ENCODE measurements at regions not wholly inside any gene's neighbourhood (a gene's known extent, or its start where the extent isn't known, plus 50 kb on each side); places are given as distances from the start of the nearest gene placed in this dataset.

GRCh38 chr22:48923996-48924395 lies 903.7 kb downstream of the BRD1 start:
- no peak overlapping the region for H3K4me3 ChIP-seq (ENCODE audit: low read length)
- no peak for DNase-seq (ENCODE audit: low read depth)
- no peak for TF ChIP-seq CTCF (IDR thresholded peaks at IDR 0.05; ENCODE audit: insufficient read depth, low read depth, low read length, missing control alignments)

GRCh38 chr22:48923165-48923865 lies 904.4 kb downstream of the BRD1 start:
- no peak overlapping the region for H3K4me3 ChIP-seq (ENCODE audit: low read length)
- TF ChIP-seq CTCF (IDR thresholded peaks at IDR 0.05; ENCODE audit: insufficient read depth, low read depth, low read length, missing control alignments) = no peak
- no peak for DNase-seq (ENCODE audit: low read depth)

- no peak overlapping the region for H3K4me3 ChIP-seq (ENCODE audit: low read length)
- no peak for TF ChIP-seq CTCF (IDR thresholded peaks at IDR 0.05; ENCODE audit: insufficient read depth, low read depth, low read length, missing control alignments)
- no peak for DNase-seq (ENCODE audit: low read depth)
These were observed 906.2 kb downstream of the BRD1 start for GRCh38 chr22:48921411-48921903.

- H3K4me3 ChIP-seq (ENCODE audit: low read length) = no peak overlapping the region
- no peak for DNase-seq (ENCODE audit: low read depth)
- TF ChIP-seq CTCF (IDR thresholded peaks at IDR 0.05; ENCODE audit: insufficient read depth, low read depth, low read length, missing control alignments) = no peak
These were observed 906.9 kb downstream of the BRD1 start for GRCh38 chr22:48920776-48921241.

- no peak for DNase-seq (ENCODE audit: low read depth)
- H3K4me3 ChIP-seq (ENCODE audit: low read length) = no peak overlapping the region
- no peak for TF ChIP-seq CTCF (IDR thresholded peaks at IDR 0.05; ENCODE audit: insufficient read depth, low read depth, low read length, missing control alignments)
These were observed 907.7 kb downstream of the BRD1 start for GRCh38 chr22:48919851-48920589.

- TF ChIP-seq CTCF (IDR thresholded peaks at IDR 0.05; ENCODE audit: insufficient read depth, low read depth, low read length, missing control alignments) = no peak
- DNase-seq (ENCODE audit: low read depth) = peak; percentile 23
- no peak overlapping the region for H3K4me3 ChIP-seq (ENCODE audit: low read length)
These were observed 908.5 kb downstream of the BRD1 start for GRCh38 chr22:48919187-48919590.

Data from epithelial cell of esophagus (primary cell).